CD8-positive, alpha-beta memory T cell (primary cell): ENCODE measurements at regions not wholly inside any gene's neighbourhood (a gene's known extent, or its start where the extent isn't known, plus 50 kb on each side); places are given as distances from the start of the nearest gene placed in this dataset.
"Not testable (repeated sequence)": the region's sequence is repeated elsewhere in the genome, so short reads cannot be mapped to it uniquely, and the experiment has no call there.

Experiments used
- CTCF ChIA-PET: fragments of 350-600 bp; sonication (Branson Sonifier 250); formaldehyde crosslinking; loops from one replicate; lab custom pipeline; 2021; ENCODE audit warnings: antibody characterized with exemption; lab: Charles Lee
- POLR2A ChIA-PET: fragments of 350-600 bp; sonication (Branson Sonifier 250); formaldehyde crosslinking; loops from one replicate; lab custom pipeline; 2021; ENCODE audit warnings: antibody characterized with exemption; lab: Charles Lee
- DNase-seq, 5 donors: peaks; one replicate each; pipeline versions ENCODE4 v3.0.0 to v3.0.0-alpha.2; 2020 to 2022; ENCODE audit warnings: mixed read lengths in 1 of 5
- H3K27ac ChIP-seq: one replicate; pipeline ENCODE4 v1.7.0; 2013; ENCODE audit warnings: low read depth, mild to moderate bottlenecking, low read length, moderate library complexity
- H3K27me3 ChIP-seq: 2 replicates; pipeline ENCODE4 v1.7.0; 2013; ENCODE audit warnings: low read length, mild to moderate bottlenecking; ENCODE audit not compliant: insufficient read depth, poor library complexity, severe bottlenecking
- H3K36me3 ChIP-seq: 2 replicates; pipeline ENCODE4 v1.7.0; 2013; ENCODE audit warnings: mild to moderate bottlenecking, low read length, moderate library complexity; ENCODE audit not compliant: insufficient read depth
- H3K4me1 ChIP-seq: 2 replicates; pipeline ENCODE4 v1.7.0; 2013; ENCODE audit warnings: mild to moderate bottlenecking, low read length, moderate library complexity; ENCODE audit not compliant: insufficient read depth
- H3K4me3 ChIP-seq: 2 replicates; pipeline ENCODE4 v1.7.0; 2013; ENCODE audit warnings: mild to moderate bottlenecking, low read length
- H3K9me3 ChIP-seq: 2 replicates; pipeline ENCODE4 v1.7.0; 2013; ENCODE audit warnings: mild to moderate bottlenecking, low read length
- H3K27ac Mint-ChIP-seq, 8 donors: one replicate each; pipeline ENCODE4 v1.8.0; 2020 to 2021; ENCODE audit warnings: mixed read lengths in 8 of 8, mild to moderate bottlenecking in 6 of 8, inconsistent platforms in 3 of 8, moderate library complexity in 3 of 8
- H3K27me3 Mint-ChIP-seq, 2 donors: one replicate each; pipeline ENCODE4 v1.8.0; 2020 to 2021; ENCODE audit warnings: mixed read lengths in 2 of 2, mild to moderate bottlenecking in 1 of 2, moderate library complexity in 1 of 2
- H3K36me3 Mint-ChIP-seq, 3 donors: one replicate each; pipeline ENCODE4 v1.8.0; 2020 to 2021; ENCODE audit warnings: mixed read lengths in 3 of 3, inconsistent platforms in 1 of 3, mild to moderate bottlenecking in 1 of 3
- H3K4me1 Mint-ChIP-seq, 3 donors: one replicate each; pipeline ENCODE4 v1.8.0; 2020 to 2021; ENCODE audit warnings: mixed read lengths in 3 of 3, inconsistent platforms in 1 of 3, mild to moderate bottlenecking in 1 of 3
- H3K4me3 Mint-ChIP-seq, 7 donors: one replicate each; pipeline ENCODE4 v1.8.0; 2020 to 2021; ENCODE audit warnings: mixed read lengths in 7 of 7, mild to moderate bottlenecking in 6 of 7, moderate library complexity in 4 of 7, inconsistent platforms in 2 of 7
- H3K9me3 Mint-ChIP-seq, 5 donors: one replicate each; pipeline ENCODE4 v1.8.0; 2020 to 2022; ENCODE audit warnings: mixed read lengths in 5 of 5, mild to moderate bottlenecking in 3 of 5, moderate library complexity in 2 of 5, inconsistent platforms in 1 of 5

GRCh38 chr7:32661929-32662328 lies 166.6 kb downstream of the AVL9 start:
- Mint-ChIP-seq H3K4me3 (no peak overlapping the region), H3K36me3 (peaks cover 0 to 4% (median 0%) of the 10 kb centered on the region in 3 donors), H3K27me3 (peaks cover 13 to 25% of the 10 kb centered on the region in 2 donors), H3K9me3 (no peaks in the 10 kb centered on the region), H3K4me1 (no peaks in the 10 kb centered on the region), H3K27ac (no peak overlapping the region)
- CTCF ChIA-PET: no interaction called here
- Histone ChIP-seq H3K4me3 (no peak overlapping the region), H3K4me1 (no peaks in the 10 kb centered on the region), H3K27ac (peak overlapping the region; percentile 53), H3K36me3 (no peaks in the 10 kb centered on the region), H3K27me3 (no peaks in the 10 kb centered on the region), H3K9me3 (no peaks in the 10 kb centered on the region)
- no peak for DNase-seq
- POLR2A ChIA-PET: no interaction called here

GRCh38 chr7:32661501-32661900 lies 166.2 kb downstream of the AVL9 start:
- H3K4me1 ChIP-seq: no peaks in the 10 kb centered on the region
- no peak overlapping the region for H3K4me3 Mint-ChIP-seq
- DNase-seq: no peak
- H3K27ac Mint-ChIP-seq: no peak overlapping the region
- no peaks in the 10 kb centered on the region for H3K9me3 Mint-ChIP-seq
- no peak overlapping the region for H3K4me3 ChIP-seq
- H3K36me3 ChIP-seq: no peaks in the 10 kb centered on the region
- H3K27me3 ChIP-seq: no peaks in the 10 kb centered on the region
- H3K27ac ChIP-seq: peak overlapping the region; percentile 53
- CTCF ChIA-PET: no interaction called here
- H3K36me3 Mint-ChIP-seq: peaks cover 0 to 4% (median 0%) of the 10 kb centered on the region in 3 donors
- POLR2A ChIA-PET: no interaction called here
- peaks cover 13 to 25% of the 10 kb centered on the region in 2 donors for H3K27me3 Mint-ChIP-seq
- H3K9me3 ChIP-seq: no peaks in the 10 kb centered on the region
- no peaks in the 10 kb centered on the region for H3K4me1 Mint-ChIP-seq

GRCh38 chr7:32660936-32661335 lies 165.6 kb downstream of the AVL9 start:
- H3K27me3 ChIP-seq: no peaks in the 10 kb centered on the region
- no peaks in the 10 kb centered on the region for H3K4me1 ChIP-seq
- Mint-ChIP-seq H3K36me3 (peaks cover 0 to 3% (median 0%) of the 10 kb centered on the region in 3 donors), H3K4me1 (no peaks in the 10 kb centered on the region), H3K27me3 (peaks cover 13 to 23% of the 10 kb centered on the region in 2 donors), H3K9me3 (no peaks in the 10 kb centered on the region), H3K4me3 (no peak overlapping the region), H3K27ac (no peak overlapping the region)
- ChIA-PET POLR2A (no interaction called here), CTCF (no interaction called here)
- H3K9me3 ChIP-seq: no peaks in the 10 kb centered on the region
- H3K27ac ChIP-seq: no peak overlapping the region
- no peak overlapping the region for H3K4me3 ChIP-seq
- H3K36me3 ChIP-seq: no peaks in the 10 kb centered on the region
- DNase-seq: no peak

GRCh38 chr7:32659853-32660252 lies 164.6 kb downstream of the AVL9 start:
- Histone ChIP-seq H3K27me3 (no peaks in the 10 kb centered on the region), H3K4me1 (no peaks in the 10 kb centered on the region), H3K9me3 (no peaks in the 10 kb centered on the region), H3K27ac (no peak overlapping the region), H3K4me3 (no peak overlapping the region), H3K36me3 (no peaks in the 10 kb centered on the region)
- ChIA-PET POLR2A (no interaction called here), CTCF (no interaction called here)
- no peaks in the 10 kb centered on the region for H3K4me1 Mint-ChIP-seq
- H3K9me3 Mint-ChIP-seq: no peaks in the 10 kb centered on the region
- no peak overlapping the region for H3K27ac Mint-ChIP-seq
- H3K27me3 Mint-ChIP-seq: peaks cover 13 to 16% of the 10 kb centered on the region in 2 donors
- no peak for DNase-seq
- H3K4me3 Mint-ChIP-seq: no peak overlapping the region
- H3K36me3 Mint-ChIP-seq: peaks cover 0 to 2% (median 0%) of the 10 kb centered on the region in 3 donors

- Histone ChIP-seq H3K27ac (no peak overlapping the region), H3K9me3 (no peaks in the 10 kb centered on the region), H3K4me3 (no peak overlapping the region), H3K4me1 (no peaks in the 10 kb centered on the region), H3K27me3 (no peaks in the 10 kb centered on the region), H3K36me3 (no peaks in the 10 kb centered on the region)
- Mint-ChIP-seq H3K4me3 (no peak overlapping the region), H3K4me1 (no peaks in the 10 kb centered on the region), H3K36me3 (peaks cover 0 to under 1% (median 0%) of the 10 kb centered on the region in 3 donors), H3K9me3 (no peaks in the 10 kb centered on the region), H3K27ac (no peak overlapping the region), H3K27me3 (peaks cover 12 to 13% of the 10 kb centered on the region in 2 donors)
- CTCF ChIA-PET: no interaction called here
- DNase-seq: no peak
- POLR2A ChIA-PET: no interaction called here
Observed at GRCh38 chr7:32658467-32658869, 163.2 kb downstream of the AVL9 start.

- Mint-ChIP-seq H3K27ac (no peak overlapping the region), H3K9me3 (no peaks in the 10 kb centered on the region), H3K36me3 (no peaks in the 10 kb centered on the region), H3K4me3 (no peak overlapping the region), H3K4me1 (no peaks in the 10 kb centered on the region), H3K27me3 (peaks cover 12 to 13% of the 10 kb centered on the region in 2 donors)
- no peak for DNase-seq
- no peaks in the 10 kb centered on the region for H3K36me3 ChIP-seq
- no peaks in the 10 kb centered on the region for H3K4me1 ChIP-seq
- H3K4me3 ChIP-seq: no peak overlapping the region
- POLR2A ChIA-PET: no interaction called here
- CTCF ChIA-PET: no interaction called here
- no peaks in the 10 kb centered on the region for H3K9me3 ChIP-seq
- H3K27ac ChIP-seq: no peak overlapping the region
- H3K27me3 ChIP-seq: no peaks in the 10 kb centered on the region
Observed at GRCh38 chr7:32658034-32658433, 162.7 kb downstream of the AVL9 start.

- H3K4me1 Mint-ChIP-seq, H3K27ac ChIP-seq, H3K9me3 Mint-ChIP-seq, H3K27me3 Mint-ChIP-seq, H3K9me3 ChIP-seq, CTCF ChIA-PET, H3K4me3 ChIP-seq, POLR2A ChIA-PET, H3K4me1 ChIP-seq, H3K36me3 ChIP-seq, DNase-seq, H3K27me3 ChIP-seq, H3K36me3 Mint-ChIP-seq, H3K27ac Mint-ChIP-seq, H3K4me3 Mint-ChIP-seq: not testable (repeated sequence)
Observed at GRCh38 chr7:32654549-32654948, 159.3 kb downstream of the AVL9 start.

GRCh38 chr7:32650356-32650755 lies 155.1 kb downstream of the AVL9 start:
- H3K4me1 Mint-ChIP-seq, H3K4me3 Mint-ChIP-seq, H3K9me3 Mint-ChIP-seq, H3K36me3 ChIP-seq, H3K27ac ChIP-seq, CTCF ChIA-PET, POLR2A ChIA-PET, H3K36me3 Mint-ChIP-seq, DNase-seq, H3K4me3 ChIP-seq, H3K9me3 ChIP-seq, H3K27me3 ChIP-seq, H3K4me1 ChIP-seq, H3K27ac Mint-ChIP-seq: not testable (repeated sequence)
- H3K27me3 Mint-ChIP-seq: peaks cover 6 to 19% of the 10 kb centered on the region in 2 donors
